Loucy (cell line): ENCODE measurements at regions not wholly inside any gene's neighbourhood (a gene's known extent, or its start where the extent isn't known, plus 50 kb on each side); places are given as distances from the start of the nearest gene placed in this dataset.

Experiments used
- EZH2phosphoT487 ChIP-seq: fragments of 200-600 bp; IDR thresholded peaks from 2 replicates; pipeline ENCODE4 v1.6.1; 2018; ENCODE audit warnings: antibody characterized with exemption, mild to moderate bottlenecking, moderate library complexity, borderline replicate concordance
- TF ChIP-seq, protein P1 (sequence below): fragments of 200-600 bp; sonication (generic); conservative IDR thresholded peaks from 2 replicates; pipeline ENCODE4 v1.5.1; 2014; ENCODE audit warnings: mild to moderate bottlenecking, antibody characterized with exemption, low read length

DNA sequence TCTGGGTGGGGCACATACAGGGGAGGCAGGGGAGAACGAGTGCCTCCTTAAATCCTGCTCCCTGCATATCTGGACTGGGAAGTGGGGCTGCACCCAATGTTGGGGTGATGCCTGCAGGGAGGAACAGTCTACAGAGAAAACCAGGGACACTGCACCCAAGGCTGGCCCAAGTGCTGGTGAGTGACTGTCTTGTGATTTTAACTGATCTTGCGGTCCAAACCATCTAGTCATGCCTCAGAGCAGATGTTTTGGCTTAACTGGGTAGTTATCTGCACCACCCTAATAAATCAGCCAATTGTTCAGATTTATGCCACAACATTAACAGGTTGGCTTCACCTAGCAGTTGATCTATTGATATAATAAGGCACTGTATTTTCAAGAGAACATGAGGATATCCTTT is 219.2 kb upstream of the IRS2 start:
- TF ChIP-seq, protein P1, sequence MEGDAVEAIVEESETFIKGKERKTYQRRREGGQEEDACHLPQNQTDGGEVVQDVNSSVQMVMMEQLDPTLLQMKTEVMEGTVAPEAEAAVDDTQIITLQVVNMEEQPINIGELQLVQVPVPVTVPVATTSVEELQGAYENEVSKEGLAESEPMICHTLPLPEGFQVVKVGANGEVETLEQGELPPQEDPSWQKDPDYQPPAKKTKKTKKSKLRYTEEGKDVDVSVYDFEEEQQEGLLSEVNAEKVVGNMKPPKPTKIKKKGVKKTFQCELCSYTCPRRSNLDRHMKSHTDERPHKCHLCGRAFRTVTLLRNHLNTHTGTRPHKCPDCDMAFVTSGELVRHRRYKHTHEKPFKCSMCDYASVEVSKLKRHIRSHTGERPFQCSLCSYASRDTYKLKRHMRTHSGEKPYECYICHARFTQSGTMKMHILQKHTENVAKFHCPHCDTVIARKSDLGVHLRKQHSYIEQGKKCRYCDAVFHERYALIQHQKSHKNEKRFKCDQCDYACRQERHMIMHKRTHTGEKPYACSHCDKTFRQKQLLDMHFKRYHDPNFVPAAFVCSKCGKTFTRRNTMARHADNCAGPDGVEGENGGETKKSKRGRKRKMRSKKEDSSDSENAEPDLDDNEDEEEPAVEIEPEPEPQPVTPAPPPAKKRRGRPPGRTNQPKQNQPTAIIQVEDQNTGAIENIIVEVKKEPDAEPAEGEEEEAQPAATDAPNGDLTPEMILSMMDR, result no peak
- TF ChIP-seq EZH2phosphoT487, result no peak
